ENCODE measurements at regions not wholly inside any gene's neighbourhood (a gene's known extent, or its start where the extent isn't known, plus 50 kb on each side); places are given as distances from the start of the nearest gene placed in this dataset.

- TF ChIP-seq CTCF (IDR thresholded peaks at IDR 0.05; ENCODE audit: borderline replicate concordance, extremely low read depth, low read length, poor library complexity, severe bottlenecking): no peak
- no peak for TF ChIP-seq EZH2 (IDR thresholded peaks at IDR 0.05; ENCODE audit: borderline replicate concordance, low read depth, low read length, severe bottlenecking)
Measured at GRCh38 chr2:58347810-58348209, 106.7 kb upstream of the FANCL start.
